ENCODE measurements at regions not wholly inside any gene's neighbourhood (a gene's known extent, or its start where the extent isn't known, plus 50 kb on each side); places are given as distances from the start of the nearest gene placed in this dataset.

- DNase-seq (ENCODE audit: insufficient read length, low spot score) (no peak), FAIRE-seq (no peak)
These were observed 64.3 kb upstream of the VANGL1 start for GRCh38 chr1:115577513-115577912.

GRCh38 chr1:115575661-115576060, 66.1 kb upstream of the VANGL1 start:
- FAIRE-seq (no peak), DNase-seq (ENCODE audit: insufficient read length, low spot score) (no peak)

- FAIRE-seq (no peak), DNase-seq (ENCODE audit: insufficient read length, low spot score) (no peak)
These were observed 69.1 kb upstream of the VANGL1 start for GRCh38 chr1:115572710-115573109.

GRCh38 chr1:115567431-115567830, 74.3 kb upstream of the VANGL1 start:
- no peak for FAIRE-seq
- DNase-seq (ENCODE audit: insufficient read length, low spot score) = no peak

GRCh38 chr1:115565791-115566190, 76.0 kb upstream of the VANGL1 start:
- no peak for FAIRE-seq
- DNase-seq (ENCODE audit: insufficient read length, low spot score) = no peak

GRCh38 chr1:115565353-115565752, 76.4 kb upstream of the VANGL1 start:
- DNase-seq (ENCODE audit: insufficient read length, low spot score) (no peak), FAIRE-seq (no peak)

GRCh38 chr1:115564201-115564600, 77.6 kb upstream of the VANGL1 start:
- DNase-seq (ENCODE audit: insufficient read length, low spot score) (no peak), FAIRE-seq (no peak)

GRCh38 chr1:115560027-115560426, 81.7 kb upstream of the VANGL1 start:
- no peak for DNase-seq (ENCODE audit: insufficient read length, low spot score)
- FAIRE-seq = no peak

GRCh38 chr1:115558275-115558674, 83.5 kb upstream of the VANGL1 start:
- DNase-seq (ENCODE audit: insufficient read length, low spot score) (no peak), FAIRE-seq (no peak)

- DNase-seq (ENCODE audit: insufficient read length, low spot score) = no peak
- no peak for FAIRE-seq
These were observed 84.1 kb upstream of the VANGL1 start for GRCh38 chr1:115557715-115558114.

GRCh38 chr1:115556236-115556635, 85.5 kb upstream of the VANGL1 start:
- FAIRE-seq = no peak
- no peak for DNase-seq (ENCODE audit: insufficient read length, low spot score)

- no peak for FAIRE-seq
- DNase-seq (ENCODE audit: insufficient read length, low spot score) = no peak
These were observed 86.3 kb upstream of the VANGL1 start for GRCh38 chr1:115555446-115555845.

GRCh38 chr1:115547696-115548095, 94.1 kb upstream of the VANGL1 start:
- DNase-seq (ENCODE audit: insufficient read length, low spot score) (no peak), FAIRE-seq (no peak)

GRCh38 chr1:115546846-115547245, 94.9 kb upstream of the VANGL1 start:
- DNase-seq (ENCODE audit: insufficient read length, low spot score) = no peak
- FAIRE-seq = no peak

GRCh38 chr1:115545791-115546733, 95.7 kb upstream of the VANGL1 start:
- DNase-seq (ENCODE audit: insufficient read length, low spot score) (no peak), FAIRE-seq (no peak)

- DNase-seq (ENCODE audit: insufficient read length, low spot score) = no peak
- FAIRE-seq = no peak
These were observed 96.6 kb upstream of the VANGL1 start for GRCh38 chr1:115545096-115545720.

- DNase-seq (ENCODE audit: insufficient read length, low spot score) (no peak), FAIRE-seq (no peak)
These were observed 97.6 kb upstream of the VANGL1 start for GRCh38 chr1:115544131-115544530.

- no peak for FAIRE-seq
- no peak for DNase-seq (ENCODE audit: insufficient read length, low spot score)
These were observed 98.5 kb upstream of the VANGL1 start for GRCh38 chr1:115543247-115543646.

- FAIRE-seq (no peak), DNase-seq (ENCODE audit: insufficient read length, low spot score) (no peak)
These were observed 102.0 kb upstream of the VANGL1 start for GRCh38 chr1:115539736-115540135.

GRCh38 chr1:115539061-115539460, 102.7 kb upstream of the VANGL1 start:
- no peak for DNase-seq (ENCODE audit: insufficient read length, low spot score)
- FAIRE-seq = no peak

GRCh38 chr1:115538579-115538978, 103.2 kb upstream of the VANGL1 start:
- DNase-seq (ENCODE audit: insufficient read length, low spot score) (no peak), FAIRE-seq (no peak)

GRCh38 chr1:115537415-115537814, 104.4 kb upstream of the VANGL1 start:
- FAIRE-seq = no peak
- DNase-seq (ENCODE audit: insufficient read length, low spot score) = no peak
